PC-3 (cell line): ENCODE measurements at regions not wholly inside any gene's neighbourhood (a gene's known extent, or its start where the extent isn't known, plus 50 kb on each side); places are given as distances from the start of the nearest gene placed in this dataset.

ENCODE experiments used
- CTCF ChIP-seq: fragments of 300-600 bp; sonication (generic); conservative IDR thresholded peaks from 2 replicates; pipeline ENCODE4 v1.5.1; 2017; ENCODE audit warnings: antibody characterized with exemption, low read depth, mild to moderate bottlenecking, low read length
- EZH2 ChIP-seq: fragments of 300-600 bp; sonication (generic); IDR thresholded peaks from one replicate; pipeline ENCODE4 v1.6.1; 2017; ENCODE audit warnings: antibody characterized with exemption, mild to moderate bottlenecking, low read length; ENCODE audit not compliant: unreplicated experiment
- EZH2phosphoT487 ChIP-seq: fragments of 300-600 bp; sonication (generic); IDR thresholded peaks from 2 replicates; pipeline ENCODE4 v1.6.1; 2018; ENCODE audit warnings: mild to moderate bottlenecking, antibody characterized with exemption, low read length, borderline replicate concordance

- TF ChIP-seq CTCF (no peak), EZH2 (no peak), EZH2phosphoT487 (no peak)
These were observed 204.2 kb upstream of the COL8A1 start for GRCh38 chr3:99434190-99434589.
